Stimulated activated effector memory CD8-positive, alpha-beta T cell treated with anti-CD3 and anti-CD28 coated beads, Interleukin-12 subunit alpha, Interleukin-12 subunit beta, amount 100 ng/mL, for 72 hours (primary cell): ENCODE measurements at regions not wholly inside any gene's neighbourhood (a gene's known extent, or its start where the extent isn't known, plus 50 kb on each side); places are given as distances from the start of the nearest gene placed in this dataset.
A peak's percentile ranks its signal among the peaks of the same experiment; 100 is the strongest.

Source experiments
- ATAC-seq: fragments of 150-1000 bp; cut with Tn5 transposase; 2 replicates; pipeline ENCODE4 v1.10.0; 2021
- DNase-seq, 2 donors: peaks; one replicate each; pipeline ENCODE4 v3.0.0; 2021 to 2022; ENCODE audit warnings: low spot score in 2 of 2
- H3K27ac Mint-ChIP-seq: one replicate; pipeline ENCODE4 v1.8.0; 2022; ENCODE audit warnings: mild to moderate bottlenecking, mixed read lengths
- H3K36me3 Mint-ChIP-seq: one replicate; pipeline ENCODE4 v1.8.0; 2022; ENCODE audit warnings: mild to moderate bottlenecking, mixed read lengths
- H3K4me1 Mint-ChIP-seq: one replicate; pipeline ENCODE4 v1.8.0; 2022; ENCODE audit warnings: mixed read lengths
- H3K4me3 Mint-ChIP-seq: one replicate; pipeline ENCODE4 v1.8.0; 2022; ENCODE audit warnings: mild to moderate bottlenecking, mixed read lengths
- H3K9me3 Mint-ChIP-seq: one replicate; pipeline ENCODE4 v1.8.0; 2022; ENCODE audit warnings: mixed read lengths

DNA sequence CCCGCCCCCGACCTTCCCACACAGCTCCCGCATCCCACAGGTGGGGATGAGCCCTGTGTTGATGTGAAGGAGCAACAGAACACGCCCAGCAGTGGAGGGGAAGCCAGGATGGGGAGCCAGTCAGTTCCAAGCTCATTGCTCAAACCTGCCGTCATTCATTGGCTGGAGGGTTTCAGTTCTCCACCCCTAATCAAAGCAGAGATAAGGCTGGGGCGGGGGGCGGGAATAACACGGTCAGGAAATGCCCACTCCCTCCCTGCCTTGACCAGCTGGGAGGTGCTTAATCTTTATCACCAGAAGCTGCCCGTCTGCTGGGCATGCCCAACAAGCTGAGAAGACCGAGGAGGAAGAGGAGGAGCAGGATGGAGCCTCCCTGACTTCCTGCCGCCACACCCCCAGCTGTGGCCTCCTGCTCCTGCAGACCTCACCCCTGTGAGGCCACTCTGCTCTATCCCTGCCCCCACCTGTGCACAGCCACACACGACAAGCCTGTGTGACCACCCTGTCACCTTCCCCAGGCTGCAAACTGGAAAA lies 265.1 kb downstream of the ZEB1 start:
- no peaks in the 10 kb centered on the region for H3K9me3 Mint-ChIP-seq
- H3K27ac Mint-ChIP-seq = no peak overlapping the region
- no peak overlapping the region for H3K4me3 Mint-ChIP-seq
- DNase-seq = no peak
- peaks cover 8% of the 10 kb centered on the region for H3K4me1 Mint-ChIP-seq
- no peak for ATAC-seq
- no peaks in the 10 kb centered on the region for H3K36me3 Mint-ChIP-seq

DNA sequence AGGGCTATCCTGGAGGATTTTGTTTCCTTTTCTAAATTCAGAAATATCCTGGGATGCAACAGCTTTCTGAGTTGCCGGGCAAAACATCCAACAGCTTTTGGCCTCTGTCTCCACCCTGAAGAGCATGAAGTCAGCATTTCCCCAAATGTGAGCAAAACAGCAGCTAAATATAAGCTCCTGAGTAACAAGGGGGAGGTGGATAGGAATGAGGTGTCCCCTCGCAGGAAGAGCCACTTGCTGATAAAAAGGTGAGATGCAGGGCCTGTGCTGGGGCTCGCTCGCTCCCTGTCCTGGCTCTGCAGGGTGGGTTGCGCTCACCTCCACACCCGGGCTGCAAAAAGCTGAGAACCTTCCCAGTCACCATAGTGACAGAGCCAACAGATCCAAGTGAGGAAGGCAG lies 264.3 kb downstream of the ZEB1 start:
- Mint-ChIP-seq H3K4me1 (peaks cover 12% of the 10 kb centered on the region), H3K27ac (no peak overlapping the region), H3K4me3 (no peak overlapping the region), H3K36me3 (peaks cover 4% of the 10 kb centered on the region), H3K9me3 (peaks cover 2% of the 10 kb centered on the region)
- ATAC-seq (no peak), DNase-seq (no peak)

- H3K4me1 Mint-ChIP-seq = peaks cover 14% of the 10 kb centered on the region
- DNase-seq (no peak), ATAC-seq (no peak)
- H3K36me3 Mint-ChIP-seq = peaks cover 4% of the 10 kb centered on the region
- peaks cover 4% of the 10 kb centered on the region for H3K9me3 Mint-ChIP-seq
- H3K27ac Mint-ChIP-seq = no peak overlapping the region
- no peak overlapping the region for H3K4me3 Mint-ChIP-seq
These were observed 263.5 kb downstream of the ZEB1 start for GRCh38 chr10:31582365-31583052.

- Mint-ChIP-seq H3K27ac (no peak overlapping the region), H3K4me3 (no peak overlapping the region), H3K4me1 (peaks cover 14% of the 10 kb centered on the region), H3K36me3 (peaks cover 4% of the 10 kb centered on the region), H3K9me3 (peaks cover 7% of the 10 kb centered on the region)
- peak; percentile 62 for ATAC-seq
- DNase-seq = no peak
These were observed 262.8 kb downstream of the ZEB1 start for GRCh38 chr10:31581741-31582323.

DNA sequence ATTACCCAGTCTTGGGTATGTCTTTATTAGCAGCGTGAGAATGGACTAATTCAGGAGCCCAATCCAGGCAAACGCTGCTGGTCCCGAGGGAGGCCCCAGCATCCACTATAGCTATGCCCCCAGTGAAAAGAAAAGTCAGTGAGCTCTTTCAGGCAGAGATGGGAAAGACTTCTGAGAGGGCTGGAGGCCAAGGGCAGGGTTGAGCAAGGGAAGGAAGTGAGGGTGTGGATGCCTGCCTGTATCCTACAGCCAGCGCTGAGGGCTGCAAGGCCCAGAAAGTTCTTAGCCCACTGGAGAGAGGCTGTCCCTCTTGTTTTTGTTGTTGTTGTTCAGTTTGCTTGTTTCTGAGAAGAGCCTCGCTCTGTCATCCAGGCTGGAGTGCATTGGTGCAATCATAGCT lies 261.6 kb downstream of the ZEB1 start:
- DNase-seq (no peak), ATAC-seq (no peak)
- H3K27ac Mint-ChIP-seq = no peak overlapping the region
- peaks cover 9% of the 10 kb centered on the region for H3K9me3 Mint-ChIP-seq
- peaks cover 4% of the 10 kb centered on the region for H3K36me3 Mint-ChIP-seq
- peaks cover 14% of the 10 kb centered on the region for H3K4me1 Mint-ChIP-seq
- H3K4me3 Mint-ChIP-seq = no peak overlapping the region
